IMR-90 (cell line): ENCODE measurements at regions not wholly inside any gene's neighbourhood (a gene's known extent, or its start where the extent isn't known, plus 50 kb on each side); places are given as distances from the start of the nearest gene placed in this dataset.

Experiments used
- ATAC-seq: fragments of 200-7000 bp; cut with Tn5 transposase; 2 replicates; pipeline ENCODE4 v1.9.1; 2020; ENCODE audit warnings: low read depth, mild to moderate bottlenecking, moderate library complexity
- BruUV-seq: library from RNA; stranded (reverse); fragments of 400-500 nt; replicated peaks from 2 replicates; lab custom pipeline; 2021; lab: Mats Ljungman, UMichigan
- CTCF ChIA-PET: fragments of 300-600 bp; formaldehyde crosslinking; extraction: SDS; loops from one replicate; lab custom pipeline; 2021; ENCODE audit warnings: antibody characterized with exemption; lab: Yijun Ruan, JAX
- POLR2A ChIA-PET: fragments of 300-600 bp; sonication (Branson Sonifier 250); formaldehyde crosslinking; loops from one replicate; lab custom pipeline; 2022; ENCODE audit warnings: antibody characterized with exemption; ENCODE audit not compliant: unreplicated experiment; lab: Charles Lee
- DNase-seq: peaks from one replicate; pipeline ENCODE4 v3.0.0; 2013
- H2AFZ ChIP-seq: replicated peaks from 2 replicates; pipeline ENCODE3; 2013; ENCODE audit warnings: low read length, mild to moderate bottlenecking; ENCODE audit not compliant: poor library complexity
- H2AK5ac ChIP-seq: 2 replicates; pipeline ENCODE4 v1.6.1; 2013; ENCODE audit warnings: low read depth, low read length, inconsistent platforms
- H2AK9ac ChIP-seq: replicated peaks from 2 replicates; pipeline ENCODE3; 2013; ENCODE audit warnings: mild to moderate bottlenecking, low read depth, low read length, moderate library complexity; ENCODE audit not compliant: poor library complexity
- H2BK120ac ChIP-seq: 2 replicates; pipeline ENCODE4 v1.6.1; 2013; ENCODE audit warnings: low read depth, low read length, inconsistent platforms
- H2BK15ac ChIP-seq: 3 replicates; pipeline ENCODE4 v1.6.1; 2013; ENCODE audit warnings: low read depth, low read length, inconsistent platforms
- H2BK20ac ChIP-seq: 2 replicates; pipeline ENCODE4 v1.6.1; 2013; ENCODE audit warnings: low read depth, mild to moderate bottlenecking, inconsistent platforms, low read length, moderate library complexity
- H2BK5ac ChIP-seq: 2 replicates; pipeline ENCODE4 v1.6.1; 2013; ENCODE audit warnings: mild to moderate bottlenecking, low read depth, low read length, inconsistent platforms; ENCODE audit not compliant: poor library complexity, severe bottlenecking
- H3K14ac ChIP-seq: replicated peaks from 2 replicates; pipeline ENCODE4 v1.6.1; 2013; ENCODE audit warnings: low read depth, low read length, inconsistent platforms
- H3K18ac ChIP-seq: 2 replicates; pipeline ENCODE4 v1.6.1; 2013; ENCODE audit warnings: low read depth, low read length, control low read depth
- H3K23ac ChIP-seq: 2 replicates; pipeline ENCODE4 v1.6.1; 2013; ENCODE audit warnings: low read depth, low read length, inconsistent platforms
- H3K27ac ChIP-seq: 2 replicates; pipeline ENCODE4 v1.5.1; 2013; ENCODE audit warnings: mild to moderate bottlenecking, control low read depth, low read length; ENCODE audit not compliant: insufficient read depth
- H3K27me3 ChIP-seq: 2 replicates; pipeline ENCODE4 v1.6.1; 2013; ENCODE audit warnings: low read length; ENCODE audit not compliant: control insufficient read depth, insufficient read depth
- H3K36me3 ChIP-seq: 2 replicates; pipeline ENCODE4 v1.6.1; 2013; ENCODE audit warnings: low read length, mixed read lengths; ENCODE audit not compliant: control insufficient read depth, insufficient read depth
- H3K4ac ChIP-seq: 2 replicates; pipeline ENCODE4 v1.6.1; 2013; ENCODE audit warnings: low read depth, low read length, inconsistent platforms
- H3K4me1 ChIP-seq: 2 replicates; pipeline ENCODE4 v1.6.1; 2013; ENCODE audit warnings: low read length, mixed read lengths; ENCODE audit not compliant: control insufficient read depth, insufficient read depth
- H3K4me2 ChIP-seq: 2 replicates; pipeline ENCODE4 v1.6.1; 2013; ENCODE audit warnings: low read depth, mild to moderate bottlenecking, control low read depth, low read length, moderate library complexity
- H3K4me3 ChIP-seq: 2 replicates; pipeline ENCODE4 v1.5.1; 2013; ENCODE audit warnings: low read depth, mild to moderate bottlenecking, control low read depth, low read length, moderate library complexity; ENCODE audit not compliant: insufficient read depth
- H3K56ac ChIP-seq: 2 replicates; pipeline ENCODE4 v1.6.1; 2013; ENCODE audit warnings: low read length, inconsistent platforms; ENCODE audit not compliant: insufficient read depth; ENCODE audit errors: extremely low read depth
- H3K79me1 ChIP-seq, 2 experiments: 2 replicates each; pipeline ENCODE4 v1.6.1; 2013; ENCODE audit warnings: low read length in 2 of 2, inconsistent platforms in 1 of 2, low read depth in 1 of 2
- H3K9ac ChIP-seq: 2 replicates; pipeline ENCODE4 v1.6.1; 2013; ENCODE audit warnings: low read depth, low read length, control low read depth
- H3K9me1 ChIP-seq: 2 replicates; pipeline ENCODE4 v1.6.1; 2013; ENCODE audit warnings: low read length, inconsistent platforms; ENCODE audit not compliant: insufficient read depth
- H3K9me3 ChIP-seq: 2 replicates; pipeline ENCODE4 v1.6.1; 2013; ENCODE audit warnings: low read length; ENCODE audit not compliant: control insufficient read depth, insufficient read depth
- H4K20me1 ChIP-seq: 2 replicates; pipeline ENCODE4 v1.6.1; 2013; ENCODE audit warnings: low read length, inconsistent platforms; ENCODE audit not compliant: insufficient read depth
- H4K5ac ChIP-seq: 2 replicates; pipeline ENCODE4 v1.6.1; 2013; ENCODE audit warnings: mild to moderate bottlenecking, low read depth, low read length, control low read depth
- H4K8ac ChIP-seq, 2 experiments: 2 replicates each; pipeline ENCODE4 v1.6.1; 2013; ENCODE audit warnings: low read depth in 2 of 2, low read length in 2 of 2, control low read depth in 1 of 2, inconsistent platforms in 1 of 2
- H4K91ac ChIP-seq: 2 replicates; pipeline ENCODE4 v1.6.1; 2013; ENCODE audit warnings: low read depth, low read length, inconsistent platforms; ENCODE audit not compliant: insufficient read depth
- BHLHE40 ChIP-seq: fragments of 150-350 bp; IDR thresholded peaks from 2 replicates; pipeline ENCODE4 v1.6.1; 2016; ENCODE audit warnings: mild to moderate bottlenecking, low read depth, low read length
- CEBPB ChIP-seq: IDR thresholded peaks from 2 replicates; pipeline ENCODE4 v1.6.1; 2012; ENCODE audit warnings: low read depth, low read length, improper control_type of control experiment
- MAFK ChIP-seq: IDR thresholded peaks from 2 replicates; pipeline ENCODE4 v1.6.1; 2012; ENCODE audit warnings: low read depth, low read length, improper control_type of control experiment
- MAZ ChIP-seq: IDR thresholded peaks from 2 replicates; pipeline ENCODE4 v1.6.1; 2012; ENCODE audit warnings: low read depth, mild to moderate bottlenecking, low read length, improper control_type of control experiment, moderate library complexity, borderline replicate concordance
- POLR2A ChIP-seq: IDR thresholded peaks from 2 replicates; pipeline ENCODE4 v1.6.1; 2012; ENCODE audit warnings: mild to moderate bottlenecking, low read depth, low read length
- RAD21 ChIP-seq: IDR thresholded peaks from 2 replicates; pipeline ENCODE4 v1.6.1; 2012; ENCODE audit warnings: low read length, improper control_type of control experiment
- RFX5 ChIP-seq: IDR thresholded peaks from 2 replicates; pipeline ENCODE4 v1.8.0; 2012; ENCODE audit warnings: low read depth, mild to moderate bottlenecking, low read length, moderate library complexity
- SMC3 ChIP-seq: fragments of 150-350 bp; IDR thresholded peaks from 2 replicates; pipeline ENCODE4 v1.6.1; 2016; ENCODE audit warnings: low read depth, mild to moderate bottlenecking, antibody characterized with exemption, low read length, moderate library complexity
- WGBS, 2 experiments: methylation state at CpG; one replicate each; pipeline versions ENCODE4 v1.1.5 to v1.1.7; 2013; ENCODE audit warnings: missing lambda C conversion rate in 2 of 2; ENCODE audit not compliant: insufficient read length in 1 of 2; ENCODE audit errors: extremely low coverage in 2 of 2; 5-methylcytosine and 5-hydroxymethylcytosine counted together
- dilution Hi-C: fragments of 300-500 bp; cut with HindIII; formaldehyde crosslinking; loops from one replicate; pipeline ENCODE4 v1.14.3; 2018; ENCODE audit warnings: low sequenced_read_pairs; ENCODE audit not compliant: unreplicated experiment
- in situ Hi-C: fragments of 300-500 bp; cut with MboI; formaldehyde crosslinking; loops from 3 replicates; pipeline ENCODE4 v1.14.3; 2019; ENCODE audit warnings: low sequenced_read_pairs, inconsistent platforms, mixed read lengths
- intact Hi-C: fragments of 100-400 bp; cut with micrococcal nuclease; formaldehyde crosslinking; loops from 2 replicates; pipeline ENCODE4 v1.10.0; 2022

GRCh38 chr18:78664048-78664447, 315.6 kb upstream of the SALL3 start:
- no peaks in the 10 kb centered on the region for H3K9me1 ChIP-seq
- H3K4me3 ChIP-seq: no peak overlapping the region
- ChIA-PET CTCF (no interaction called here), POLR2A (no interaction called here)
- DNase-seq: no peak
- dilution Hi-C loops (no loop called here), in situ Hi-C loops (no loop called here), intact Hi-C loops (no loop called here)
- no peak overlapping the region for H3K4ac ChIP-seq
- H2BK15ac ChIP-seq: no peak overlapping the region
- H3K4me1 ChIP-seq: no peaks in the 10 kb centered on the region
- no peak overlapping the region for H4K8ac ChIP-seq
- no peak overlapping the region for H3K4me2 ChIP-seq
- H3K27ac ChIP-seq: no peak overlapping the region
- TF ChIP-seq POLR2A: no peak
- no peak for TF ChIP-seq BHLHE40
- TF ChIP-seq MAFK: no peak
- TF ChIP-seq RFX5: no peak
- TF ChIP-seq MAZ: no peak
- TF ChIP-seq RAD21: no peak
- no peak for TF ChIP-seq SMC3
- no peak for TF ChIP-seq CEBPB
- WGBS, 2 experiments: 23% methylated on average over 4 of the region's 13 CpGs; no CpG with 5 or more reads in 1 of the 2 experiments
- no peak overlapping the region for H3K9ac ChIP-seq
- no peak overlapping the region for H2BK120ac ChIP-seq
- no peak for ATAC-seq
- H3K9me3 ChIP-seq: peaks cover 47% of the 10 kb centered on the region
- H3K79me1 ChIP-seq: no peaks in the 10 kb centered on the region
- no peaks in the 10 kb centered on the region for H4K20me1 ChIP-seq
- no peak overlapping the region for H3K23ac ChIP-seq
- no peak overlapping the region for H4K5ac ChIP-seq
- no peak overlapping the region for H3K18ac ChIP-seq
- no peaks in the 10 kb centered on the region for H3K36me3 ChIP-seq
- no peak overlapping the region for H2AFZ ChIP-seq
- H2BK5ac ChIP-seq: no peak overlapping the region
- H2BK20ac ChIP-seq: no peak overlapping the region
- H3K56ac ChIP-seq: no peak overlapping the region
- H4K91ac ChIP-seq: no peak overlapping the region
- no TSS peak for BruUV-seq
- no peaks in the 10 kb centered on the region for H3K27me3 ChIP-seq
- no peak overlapping the region for H3K14ac ChIP-seq
- H2AK5ac ChIP-seq: no peak overlapping the region
- no peak overlapping the region for H2AK9ac ChIP-seq
